SK-N-MC (cell line): ENCODE measurements at regions not wholly inside any gene's neighbourhood (a gene's known extent, or its start where the extent isn't known, plus 50 kb on each side); places are given as distances from the start of the nearest gene placed in this dataset.

Experiments
- EZH2 ChIP-seq: fragments of 200-600 bp; sonication (generic); IDR thresholded peaks from one replicate; pipeline ENCODE4 v1.6.1; 2017; ENCODE audit warnings: antibody characterized with exemption
- POLR2AphosphoS5 ChIP-seq: IDR thresholded peaks from 2 replicates; pipeline ENCODE4 v1.6.1; 2012; ENCODE audit warnings: mild to moderate bottlenecking, low read depth, low read length, borderline replicate concordance

GRCh38 chr6:140554421-140554820 is 1180.0 kb upstream of the CITED2 start:
- TF ChIP-seq POLR2AphosphoS5 (no peak), EZH2 (no peak)
